RWPE1 (cell line): ENCODE measurements at regions not wholly inside any gene's neighbourhood (a gene's known extent, or its start where the extent isn't known, plus 50 kb on each side); places are given as distances from the start of the nearest gene placed in this dataset.

Experiments used
- CTCF ChIA-PET: fragments of 350-600 bp; sonication (Branson Sonifier 250); formaldehyde crosslinking; extraction: SDS; loops from one replicate; lab custom pipeline; 2021; lab: Yijun Ruan, JAX
- POLR2A ChIA-PET: fragments of 400-600 bp; formaldehyde crosslinking; extraction: SDS; loops from one replicate; lab custom pipeline; 2020; ENCODE audit warnings: antibody characterized with exemption; ENCODE audit not compliant: low non-redundant PET; lab: Yijun Ruan, JAX
- DNase-seq: peaks from one replicate; pipeline ENCODE4 v3.0.0; 2012; ENCODE audit warnings: low spot score
- H3K27ac ChIP-seq: fragments of 450-650 bp; 2 replicates; pipeline ENCODE4 v1.5.1; 2017
- CTCF ChIP-seq: fragments of 450-650 bp; conservative IDR thresholded peaks from 2 replicates; pipeline ENCODE4 v1.5.1; 2017; ENCODE audit warnings: low read depth, mild to moderate bottlenecking

- no peak for TF ChIP-seq CTCF
- CTCF ChIA-PET, result no interaction called here
- no peak for DNase-seq
- POLR2A ChIA-PET, result no interaction called here
- H3K27ac ChIP-seq, result no peak overlapping the region
Observed at GRCh38 chr4:180407275-180407885, 1835.8 kb upstream of the TENM3 start.

- H3K27ac ChIP-seq, result no peak overlapping the region
- CTCF ChIA-PET, result interaction anchor here (0.6 kb wide), 1 partner anchor 224 kb away, joined by 3 read pairs; no protein-coding TSS in a partner anchor
- POLR2A ChIA-PET, result no interaction called here
- DNase-seq, result no peak
- no peak for TF ChIP-seq CTCF
Observed at GRCh38 chr4:180418819-180419531, 1824.2 kb upstream of the TENM3 start.

DNA sequence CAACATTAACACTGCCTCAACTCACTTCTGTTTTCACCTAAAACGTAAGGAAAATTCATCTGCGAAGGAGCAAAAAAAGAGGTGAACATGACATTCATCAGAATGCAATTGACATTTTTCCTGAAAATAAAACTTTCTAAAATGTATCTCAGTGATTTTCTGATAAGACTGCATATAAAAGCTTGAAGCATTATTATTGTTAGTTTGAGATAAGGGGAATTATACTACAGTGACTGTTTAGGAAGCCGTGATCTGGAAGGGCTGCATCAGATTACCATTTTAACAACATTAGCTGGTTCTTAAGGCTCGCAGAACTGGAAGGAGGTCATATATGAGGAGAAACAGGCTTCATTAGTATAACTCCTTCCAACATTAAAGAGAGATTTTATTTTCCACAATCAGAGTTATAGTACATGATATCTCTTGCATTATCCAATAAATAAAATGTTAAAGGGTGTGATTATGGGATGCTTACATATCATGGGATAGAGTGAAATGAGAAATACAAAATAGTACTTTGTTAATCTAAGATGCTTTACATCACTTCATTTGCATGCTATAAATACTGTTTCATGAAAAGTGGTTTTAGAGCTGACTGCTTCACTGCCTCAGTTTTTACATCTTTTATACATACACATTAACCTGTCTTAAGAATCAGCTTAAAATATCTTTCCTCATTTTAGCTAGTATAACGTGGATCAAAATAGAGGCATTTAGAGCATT lies 1820.1 kb upstream of the TENM3 start:
- ChIA-PET POLR2A (no interaction called here), CTCF (no interaction called here)
- no peak overlapping the region for H3K27ac ChIP-seq
- DNase-seq, result no peak
- no peak for TF ChIP-seq CTCF

- ChIA-PET CTCF (no interaction called here), POLR2A (no interaction called here)
- no peak for DNase-seq
- no peak overlapping the region for H3K27ac ChIP-seq
- no peak for TF ChIP-seq CTCF
Observed at GRCh38 chr4:180423712-180424057, 1819.5 kb upstream of the TENM3 start.

GRCh38 chr4:180426938-180427337 lies 1816.3 kb upstream of the TENM3 start:
- POLR2A ChIA-PET, result no interaction called here

More at GRCh38 chr4:180426938-180427337, 1816.3 kb upstream of the TENM3 start:
- no peak for TF ChIP-seq CTCF
- no peak for DNase-seq
- CTCF ChIA-PET, result no interaction called here
- no peak overlapping the region for H3K27ac ChIP-seq
